T-cell (primary cell): ENCODE measurements at regions not wholly inside any gene's neighbourhood (a gene's known extent, or its start where the extent isn't known, plus 50 kb on each side); places are given as distances from the start of the nearest gene placed in this dataset.
A peak's percentile ranks its signal among the peaks of the same experiment; 100 is the strongest.

ENCODE experiments used
- ATAC-seq, 4 experiments: fragments of 200-7000 bp in 3 of 4; fragments of 150-1000 bp in 1 of 4; cut with Tn5 transposase; replicated peaks in 1 of 4; 1 replicate in 3 of 4; 2 replicates in 1 of 4; pipeline ENCODE4 v1.10.0; 2021; ENCODE audit warnings: moderate library complexity in 3 of 4, mild to moderate bottlenecking in 2 of 4, moderate number of reproducible peaks in 1 of 4
- CTCF ChIA-PET, 2 donors: fragments of 300-600 bp; sonication (Branson Sonifier 250); formaldehyde crosslinking; loops; one replicate each; lab custom pipeline; 2022; ENCODE audit warnings: antibody characterized with exemption in 2 of 2; lab: Charles Lee
- POLR2A ChIA-PET, 2 donors: fragments of 300-600 bp; sonication (Branson Sonifier 250); formaldehyde crosslinking; loops; one replicate each; lab custom pipeline; 2022; ENCODE audit warnings: antibody characterized with exemption in 2 of 2; lab: Charles Lee
- DNase-seq, 35 experiments: peaks; one replicate each; pipeline versions ENCODE4 v3.0.0 to v3.0.0-alpha.2; 2013 to 2023
- H3K27ac ChIP-seq: one replicate; pipeline ENCODE4 v1.5.1; 2013; ENCODE audit warnings: low read length
- H3K27me3 ChIP-seq, 2 experiments: replicated peaks in 1 of 2; 1 replicate in 1 of 2; 2 replicates in 1 of 2; pipeline versions ENCODE4 v1.6.1 to v1.7.0; 2013; ENCODE audit warnings: low read length in 1 of 2, mixed read lengths in 1 of 2; ENCODE audit not compliant: control insufficient read depth in 2 of 2, insufficient read depth in 2 of 2; ENCODE audit errors: extremely low read depth in 1 of 2
- H3K36me3 ChIP-seq, 2 donors: 1 replicate in 1 of 2; 2 replicates in 1 of 2; pipeline versions ENCODE4 v1.6.1 to v1.7.0; 2013; ENCODE audit warnings: low read length in 1 of 2; ENCODE audit not compliant: control insufficient read depth in 2 of 2, insufficient read depth in 1 of 2; ENCODE audit errors: extremely low read depth in 1 of 2
- H3K4me1 ChIP-seq, 2 experiments: 1 replicate in 1 of 2; 2 replicates in 1 of 2; pipeline versions ENCODE4 v1.6.1 to v1.7.0; 2013; ENCODE audit warnings: low read length in 2 of 2, mixed read lengths in 1 of 2; ENCODE audit not compliant: insufficient read depth in 2 of 2, control insufficient read depth in 1 of 2; ENCODE audit errors: extremely low read depth in 1 of 2
- H3K4me3 ChIP-seq, 2 donors: 1 replicate in 1 of 2; 2 replicates in 1 of 2; pipeline versions ENCODE4 v1.5.1 to v1.7.0; 2013; ENCODE audit warnings: mild to moderate bottlenecking in 2 of 2, low read length in 1 of 2, moderate library complexity in 1 of 2; ENCODE audit not compliant: control insufficient read depth in 1 of 2; ENCODE audit errors: extremely low read depth in 1 of 2
- H3K9me3 ChIP-seq: 2 replicates; pipeline ENCODE4 v1.7.0; 2013
- H3K27ac Mint-ChIP-seq, 2 donors: one replicate each; pipeline ENCODE4 v1.8.0; 2020 to 2021; ENCODE audit warnings: mild to moderate bottlenecking in 2 of 2, mixed read lengths in 2 of 2
- H3K27me3 Mint-ChIP-seq, 2 donors: one replicate each; pipeline ENCODE4 v1.8.0; 2021 to 2022; ENCODE audit warnings: mixed read lengths in 2 of 2
- H3K36me3 Mint-ChIP-seq: one replicate; pipeline ENCODE4 v1.8.0; 2021; ENCODE audit warnings: mixed read lengths
- H3K4me1 Mint-ChIP-seq, 3 donors: one replicate each; pipeline ENCODE4 v1.8.0; 2020 to 2022; ENCODE audit warnings: mixed read lengths in 3 of 3, mild to moderate bottlenecking in 1 of 3
- H3K4me3 Mint-ChIP-seq, 3 donors: one replicate each; pipeline ENCODE4 v1.8.0; 2020 to 2022; ENCODE audit warnings: mild to moderate bottlenecking in 3 of 3, mixed read lengths in 3 of 3, moderate library complexity in 3 of 3
- H3K9me3 Mint-ChIP-seq, 3 donors: one replicate each; pipeline ENCODE4 v1.8.0; 2020 to 2022; ENCODE audit warnings: mixed read lengths in 3 of 3
- WGBS: methylation state at CpG from one replicate; pipeline ENCODE4 v1.1.5; 2013; ENCODE audit warnings: missing lambda C conversion rate; ENCODE audit not compliant: insufficient coverage; 5-methylcytosine and 5-hydroxymethylcytosine counted together

- H3K4me3 ChIP-seq = no peak overlapping the region
- no CpG with 5 or more reads among the region's 1 CpG for WGBS
- DNase-seq (peak in 1 of 35 experiments; percentile 1), ATAC-seq (no peak)
- Mint-ChIP-seq H3K4me3 (no peak overlapping the region), H3K36me3 (no peaks in the 10 kb centered on the region), H3K27ac (no peak overlapping the region), H3K9me3 (peaks cover 7 to 17% (median 13%) of the 10 kb centered on the region in 3 donors), H3K27me3 (no peaks in the 10 kb centered on the region), H3K4me1 (no peaks in the 10 kb centered on the region)
- POLR2A ChIA-PET = no interaction called here
- no peaks in the 10 kb centered on the region for H3K27me3 ChIP-seq
- H3K36me3 ChIP-seq = no peaks in the 10 kb centered on the region
- H3K4me1 ChIP-seq = no peaks in the 10 kb centered on the region
- H3K27ac ChIP-seq = no peak overlapping the region
- CTCF ChIA-PET = no interaction called here
- H3K9me3 ChIP-seq = no peaks in the 10 kb centered on the region
Observed at GRCh38 chr16:63361032-63361624, 1324.9 kb upstream of the CDH8 start.

- Mint-ChIP-seq H3K36me3 (no peaks in the 10 kb centered on the region), H3K4me3 (no peak overlapping the region), H3K4me1 (no peaks in the 10 kb centered on the region), H3K27ac (no peak overlapping the region), H3K9me3 (peaks cover 16 to 24% (median 22%) of the 10 kb centered on the region in 3 donors), H3K27me3 (no peaks in the 10 kb centered on the region)
- Histone ChIP-seq H3K27me3 (no peaks in the 10 kb centered on the region), H3K4me1 (no peaks in the 10 kb centered on the region), H3K9me3 (no peaks in the 10 kb centered on the region), H3K36me3 (no peaks in the 10 kb centered on the region), H3K27ac (no peak overlapping the region), H3K4me3 (no peak overlapping the region)
- WGBS = no CpG with 5 or more reads among the region's 1 CpG
- POLR2A ChIA-PET = interaction anchor here in 1 of 2 donors (0.6 kb wide), 1 partner anchor 12 kb away, joined by 3 read pairs; no protein-coding TSS in a partner anchor
- ATAC-seq = no peak
- CTCF ChIA-PET = no interaction called here
- DNase-seq = no peak
Observed at GRCh38 chr16:63349961-63350360, 1313.7 kb upstream of the CDH8 start.

GRCh38 chr16:63346000-63346399, 1309.8 kb upstream of the CDH8 start:
- H3K4me3 Mint-ChIP-seq = no peak overlapping the region
- peaks cover 13 to 35% (median 14%) of the 10 kb centered on the region in 3 donors for H3K9me3 Mint-ChIP-seq
- no peaks in the 10 kb centered on the region for H3K36me3 ChIP-seq
- no peaks in the 10 kb centered on the region for H3K36me3 Mint-ChIP-seq
- ChIA-PET POLR2A (no interaction called here), CTCF (no interaction called here)
- no CpG with 5 or more reads among the region's 3 CpGs for WGBS
- no peaks in the 10 kb centered on the region for H3K9me3 ChIP-seq
- H3K27me3 ChIP-seq = no peaks in the 10 kb centered on the region
- no peak for ATAC-seq
- no peak overlapping the region for H3K27ac ChIP-seq
- no peak overlapping the region for H3K4me3 ChIP-seq
- no peak for DNase-seq
- H3K27me3 Mint-ChIP-seq = no peaks in the 10 kb centered on the region
- no peaks in the 10 kb centered on the region for H3K4me1 Mint-ChIP-seq
- H3K4me1 ChIP-seq = no peaks in the 10 kb centered on the region
- no peak overlapping the region for H3K27ac Mint-ChIP-seq

- Mint-ChIP-seq H3K9me3 (peaks cover 17 to 34% (median 30%) of the 10 kb centered on the region in 3 donors), H3K27ac (no peak overlapping the region), H3K4me1 (no peaks in the 10 kb centered on the region), H3K27me3 (no peaks in the 10 kb centered on the region), H3K4me3 (no peak overlapping the region), H3K36me3 (no peaks in the 10 kb centered on the region)
- ATAC-seq (no peak), DNase-seq (no peak)
- Histone ChIP-seq H3K4me3 (no peak overlapping the region), H3K36me3 (no peaks in the 10 kb centered on the region), H3K4me1 (no peaks in the 10 kb centered on the region), H3K27me3 (no peaks in the 10 kb centered on the region), H3K27ac (no peak overlapping the region), H3K9me3 (peaks cover 2% of the 10 kb centered on the region)
- ChIA-PET POLR2A (no interaction called here), CTCF (no interaction called here)
- WGBS = 100% methylated on average over 1 of the region's 1 CpG
Observed at GRCh38 chr16:63337264-63337663, 1301.0 kb upstream of the CDH8 start.

GRCh38 chr16:63331111-63331510, 1294.9 kb upstream of the CDH8 start:
- ATAC-seq (no peak), DNase-seq (no peak)
- no peaks in the 10 kb centered on the region for H3K27me3 ChIP-seq
- H3K4me1 ChIP-seq = no peaks in the 10 kb centered on the region
- Mint-ChIP-seq H3K27ac (no peak overlapping the region), H3K4me1 (no peaks in the 10 kb centered on the region), H3K36me3 (no peaks in the 10 kb centered on the region), H3K9me3 (peaks cover 11 to 38% (median 28%) of the 10 kb centered on the region in 3 donors), H3K4me3 (no peak overlapping the region), H3K27me3 (no peaks in the 10 kb centered on the region)
- H3K36me3 ChIP-seq = no peaks in the 10 kb centered on the region
- POLR2A ChIA-PET = no interaction called here
- no peak overlapping the region for H3K4me3 ChIP-seq
- no peaks in the 10 kb centered on the region for H3K9me3 ChIP-seq
- CTCF ChIA-PET = no interaction called here
- H3K27ac ChIP-seq = no peak overlapping the region
- no CpG with 5 or more reads among the region's 3 CpGs for WGBS

- no peaks in the 10 kb centered on the region for H3K36me3 ChIP-seq
- DNase-seq (no peak), ATAC-seq (no peak)
- Mint-ChIP-seq H3K4me1 (no peaks in the 10 kb centered on the region), H3K9me3 (peaks cover 5 to 40% (median 27%) of the 10 kb centered on the region in 3 donors), H3K27me3 (no peaks in the 10 kb centered on the region), H3K4me3 (no peak overlapping the region), H3K27ac (no peak overlapping the region), H3K36me3 (no peaks in the 10 kb centered on the region)
- ChIA-PET POLR2A (no interaction called here), CTCF (no interaction called here)
- no peak overlapping the region for H3K27ac ChIP-seq
- WGBS = 100% methylated on average over 2 of the region's 3 CpGs
- no peaks in the 10 kb centered on the region for H3K27me3 ChIP-seq
- H3K9me3 ChIP-seq = no peaks in the 10 kb centered on the region
- H3K4me1 ChIP-seq = no peaks in the 10 kb centered on the region
- H3K4me3 ChIP-seq = no peak overlapping the region
Observed at GRCh38 chr16:63326736-63327339, 1290.6 kb upstream of the CDH8 start.
